ENCODE measurements at regions not wholly inside any gene's neighbourhood (a gene's known extent, or its start where the extent isn't known, plus 50 kb on each side); places are given as distances from the start of the nearest gene placed in this dataset.

GRCh38 chr18:37657493-37657892 lies 91.9 kb upstream of the CELF4 start:
- H3K4me3 ChIP-seq (replicated peaks in 1 of 3; ENCODE audit: insufficient read depth in 1 of 3, low read depth in 1 of 3, low read length in 3 of 3): no peak overlapping the region
- no peaks in the 10 kb centered on the region for H3K79me2 ChIP-seq (ENCODE audit: control insufficient read depth, insufficient read depth, low read length)
- no peak overlapping the region for H2AFZ ChIP-seq (ENCODE audit: low read depth, low read length)
- no peak overlapping the region for H3K27ac ChIP-seq (ENCODE audit: insufficient read depth, low read depth, low read length)
- peaks cover under 1% of the 10 kb centered on the region for H3K9me3 ChIP-seq (replicated peaks; ENCODE audit: control insufficient read depth, insufficient read depth, low read length)
- H4K20me1 ChIP-seq (replicated peaks; ENCODE audit: control insufficient read depth, extremely low read depth, insufficient read depth, low read length): no peaks in the 10 kb centered on the region
- FAIRE-seq: no peak
- H3K36me3 ChIP-seq (ENCODE audit: control insufficient read depth in 2 of 2, extremely low read depth in 1 of 2, insufficient read depth in 2 of 2, low read length in 2 of 2): no peaks in the 10 kb centered on the region
- intact Hi-C loops (cut with micrococcal nuclease) (no loop called here), dilution Hi-C loops (cut with MboI; ENCODE audit: extremely low pct_ligation_motif_present, low sequenced_read_pairs) (no loop called here)
- no peak overlapping the region for H3K4me2 ChIP-seq (ENCODE audit: insufficient read depth, low read length)
- CTCF ChIA-PET: no interaction called here
- no TSS peak for BruUV-seq (replicated peaks)
- no peaks in the 10 kb centered on the region for H3K27me3 ChIP-seq (ENCODE audit: control insufficient read depth in 2 of 2, insufficient read depth in 2 of 2, low read length in 2 of 2)
- TF ChIP-seq POLR2AphosphoS5 (IDR thresholded peaks at IDR 0.05; ENCODE audit: insufficient read depth, low read depth, low read length) (no peak), EZH2 (IDR thresholded peaks at IDR 0.05; ENCODE audit: borderline replicate concordance, low read depth, low read length, severe bottlenecking) (no peak), MAX (IDR thresholded peaks at IDR 0.05; ENCODE audit: insufficient read depth, insufficient read length) (no peak), FOS (IDR thresholded peaks at IDR 0.05; ENCODE audit: borderline replicate concordance, insufficient read depth, low read length) (no peak), GATA2 (IDR thresholded peaks at IDR 0.05; ENCODE audit: insufficient read depth, insufficient read length, low read depth, low read length) (no peak), JUN (IDR thresholded peaks at IDR 0.05; ENCODE audit: borderline replicate concordance, insufficient read depth, insufficient read length, low read depth) (no peak)
- POLR2A ChIA-PET: no interaction called here
- H3K4me1 ChIP-seq (ENCODE audit: control insufficient read depth, extremely low read depth, insufficient read depth, low read length): no peaks in the 10 kb centered on the region
- DNase-seq (ENCODE audit: low read depth, low spot score): no peak
- H3K9ac ChIP-seq (replicated peaks; ENCODE audit: extremely low read depth, insufficient read depth, low read length): no peak overlapping the region
- H3K9me1 ChIP-seq (replicated peaks; ENCODE audit: control insufficient read depth, extremely low read depth, insufficient read depth, low read length): no peaks in the 10 kb centered on the region

GRCh38 chr18:37654731-37655369 lies 89.3 kb upstream of the CELF4 start:
- ChIA-PET POLR2A (no interaction called here), CTCF (no interaction called here)
- intact Hi-C loops (cut with micrococcal nuclease): no loop called here
- Histone ChIP-seq H3K4me2 (ENCODE audit: insufficient read depth, low read length) (no peak overlapping the region), H2AFZ (ENCODE audit: low read depth, low read length) (no peak overlapping the region), H3K36me3 (ENCODE audit: control insufficient read depth in 2 of 2, extremely low read depth in 1 of 2, insufficient read depth in 2 of 2, low read length in 2 of 2) (no peaks in the 10 kb centered on the region), H3K4me3 (replicated peaks in 1 of 3; ENCODE audit: insufficient read depth in 1 of 3, low read depth in 1 of 3, low read length in 3 of 3) (no peak overlapping the region), H3K9ac (replicated peaks; ENCODE audit: extremely low read depth, insufficient read depth, low read length) (no peak overlapping the region), H4K20me1 (replicated peaks; ENCODE audit: control insufficient read depth, extremely low read depth, insufficient read depth, low read length) (no peaks in the 10 kb centered on the region), H3K79me2 (ENCODE audit: control insufficient read depth, insufficient read depth, low read length) (no peaks in the 10 kb centered on the region), H3K9me3 (replicated peaks; ENCODE audit: control insufficient read depth, insufficient read depth, low read length) (no peaks in the 10 kb centered on the region), H3K27me3 (ENCODE audit: control insufficient read depth in 2 of 2, insufficient read depth in 2 of 2, low read length in 2 of 2) (no peaks in the 10 kb centered on the region), H3K4me1 (ENCODE audit: control insufficient read depth, extremely low read depth, insufficient read depth, low read length) (no peaks in the 10 kb centered on the region), H3K9me1 (replicated peaks; ENCODE audit: control insufficient read depth, extremely low read depth, insufficient read depth, low read length) (no peaks in the 10 kb centered on the region), H3K27ac (ENCODE audit: insufficient read depth, low read depth, low read length) (no peak overlapping the region)
- DNase-seq (ENCODE audit: low read depth, low spot score): no peak
- TF ChIP-seq FOS (IDR thresholded peaks at IDR 0.05; ENCODE audit: borderline replicate concordance, insufficient read depth, low read length) (no peak), MAX (IDR thresholded peaks at IDR 0.05; ENCODE audit: insufficient read depth, insufficient read length) (no peak), CTCF (IDR thresholded peaks at IDR 0.05; ENCODE audit: extremely low read depth in 1 of 2, insufficient read depth in 1 of 2, low read depth in 1 of 2, low read length in 2 of 2) (no peak), POLR2A (IDR thresholded peaks at IDR 0.05; ENCODE audit: low read depth, low read length) (no peak), GATA2 (IDR thresholded peaks at IDR 0.05; ENCODE audit: insufficient read depth, insufficient read length, low read depth, low read length) (no peak), EZH2 (IDR thresholded peaks at IDR 0.05; ENCODE audit: borderline replicate concordance, low read depth, low read length, severe bottlenecking) (no peak), MYC (IDR thresholded peaks at IDR 0.05; ENCODE audit: low read depth, low read length) (no peak), JUN (IDR thresholded peaks at IDR 0.05; ENCODE audit: borderline replicate concordance, insufficient read depth, insufficient read length, low read depth) (no peak)
- dilution Hi-C loops (cut with MboI; ENCODE audit: extremely low pct_ligation_motif_present, low sequenced_read_pairs): no loop called here
- FAIRE-seq: no peak
- no TSS peak for BruUV-seq (replicated peaks)

Data from endothelial cell of umbilical vein (primary cell).